ENCODE measurements at regions not wholly inside any gene's neighbourhood (a gene's known extent, or its start where the extent isn't known, plus 50 kb on each side); places are given as distances from the start of the nearest gene placed in this dataset.

GRCh38 chr2:35580956-35581355 is 774.6 kb upstream of the CRIM1 start:
- TF ChIP-seq CTCF (IDR thresholded peaks at IDR 0.05) (no peak), EZH2 (IDR thresholded peaks at IDR 0.05) (no peak), EZH2phosphoT487 (IDR thresholded peaks at IDR 0.05) (no peak)

All from neural progenitor cell (in vitro differentiated cells).